ENCODE measurements at regions not wholly inside any gene's neighbourhood (a gene's known extent, or its start where the extent isn't known, plus 50 kb on each side); places are given as distances from the start of the nearest gene placed in this dataset.
A peak's percentile ranks its signal among the peaks of the same experiment; 100 is the strongest.

DNA sequence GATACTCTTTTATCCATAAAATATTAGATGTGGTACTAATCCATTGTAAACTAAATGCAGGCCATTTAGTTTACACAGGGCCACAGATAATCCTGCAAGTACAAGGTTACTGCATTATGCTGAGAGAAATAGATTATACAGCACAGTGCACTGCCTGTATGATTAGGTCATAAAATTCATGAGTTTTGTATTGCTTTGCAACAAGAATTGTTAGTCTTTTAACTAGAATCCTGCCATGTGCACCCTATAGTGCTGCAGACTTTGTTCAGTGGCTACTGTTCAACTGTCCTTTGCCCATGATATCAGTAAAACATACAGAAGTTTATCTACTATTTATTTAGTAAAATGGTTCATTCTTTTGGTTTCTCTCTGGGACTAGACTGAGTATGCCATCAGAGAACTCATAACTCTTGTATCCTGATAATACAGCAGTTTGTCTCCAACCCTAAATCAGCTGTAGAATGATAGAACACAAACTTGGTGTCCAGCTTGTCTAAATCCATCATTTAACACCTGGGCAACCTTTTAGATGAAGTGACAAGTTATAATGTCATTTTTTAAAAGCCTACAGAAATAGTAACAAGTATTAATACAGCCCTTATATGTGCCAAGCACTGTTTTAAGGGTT is 291.2 kb downstream of the TMEM167A start:
- Histone ChIP-seq H3K4me1 (ENCODE audit: control insufficient read depth in 5 of 5, insufficient read depth in 5 of 5, low read length in 5 of 5) (peaks cover 0 to 27% (median 0%) of the 10 kb centered on the region in 5 donors), H3K9ac (ENCODE audit: insufficient read depth in 1 of 2, low read length in 2 of 2) (no peak overlapping the region), H3K36me3 (ENCODE audit: control insufficient read depth in 4 of 4, insufficient read depth in 4 of 4, low read length in 4 of 4) (no peaks in the 10 kb centered on the region), H3K27me3 (ENCODE audit: control insufficient read depth in 3 of 3, insufficient read depth in 3 of 3, low read length in 2 of 3) (no peaks in the 10 kb centered on the region), H3K27ac (ENCODE audit: low read depth in 1 of 2, low read length in 1 of 2) (no peak overlapping the region), H3K9me3 (ENCODE audit: control insufficient read depth in 4 of 4, insufficient read depth in 3 of 4, low read length in 3 of 4) (no peaks in the 10 kb centered on the region), H3K4me3 (no peak overlapping the region)
- ATAC-seq (ENCODE audit: insufficient read depth, low FRiP score) (no peak), DNase-seq (peak in 2 of 3 donors; percentile 72 to 81)
- TF ChIP-seq CTCF (IDR thresholded peaks at IDR 0.05; ENCODE audit: control extremely low read depth, extremely low read depth) = no peak

DNA sequence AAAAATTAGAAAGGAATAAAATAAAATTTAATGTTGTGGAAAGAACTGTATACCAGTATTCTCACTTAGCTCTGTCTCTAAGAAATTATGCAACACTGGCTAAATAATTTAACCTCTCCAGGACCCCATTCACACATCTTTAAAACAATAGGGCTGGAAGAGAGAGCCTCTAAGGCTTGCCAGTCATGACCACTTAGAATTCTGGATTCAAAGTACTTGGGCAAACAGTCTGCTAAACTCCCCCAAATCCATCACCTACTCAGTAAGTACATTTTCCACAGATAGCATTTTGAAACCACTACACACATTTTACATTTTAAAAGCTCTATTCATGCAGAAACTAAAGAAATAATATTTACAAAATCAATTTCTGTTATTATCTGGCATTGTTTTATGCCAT is 291.7 kb downstream of the TMEM167A start:
- no peak for TF ChIP-seq CTCF (IDR thresholded peaks at IDR 0.05; ENCODE audit: control extremely low read depth, extremely low read depth)

DNA sequence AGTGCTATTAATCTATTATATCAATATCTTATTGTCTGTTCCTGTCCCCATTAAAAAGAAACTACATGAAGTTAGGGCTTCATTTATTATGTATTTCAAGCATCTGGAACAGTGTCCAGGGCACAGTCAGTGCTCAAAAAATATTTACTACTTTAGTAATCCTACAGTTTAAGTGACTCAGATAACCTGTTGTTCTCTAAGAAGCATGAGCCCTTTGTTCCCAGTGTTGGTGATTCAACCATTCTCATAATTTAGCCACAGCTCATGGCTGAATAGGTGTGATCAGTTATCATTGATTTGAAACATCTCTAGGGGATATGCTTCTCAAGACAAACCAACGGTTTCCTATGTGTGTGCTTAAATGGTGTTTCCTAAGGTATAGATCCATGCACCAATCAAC is 292.7 kb downstream of the TMEM167A start:
- TF ChIP-seq CTCF (IDR thresholded peaks at IDR 0.05; ENCODE audit: control extremely low read depth, extremely low read depth) = no peak
- Histone ChIP-seq H3K4me3 (no peak overlapping the region), H3K9me3 (ENCODE audit: control insufficient read depth in 4 of 4, insufficient read depth in 3 of 4, low read length in 3 of 4) (no peaks in the 10 kb centered on the region), H3K9ac (ENCODE audit: insufficient read depth in 1 of 2, low read length in 2 of 2) (no peak overlapping the region), H3K27me3 (ENCODE audit: control insufficient read depth in 3 of 3, insufficient read depth in 3 of 3, low read length in 2 of 3) (no peaks in the 10 kb centered on the region), H3K4me1 (ENCODE audit: control insufficient read depth in 5 of 5, insufficient read depth in 5 of 5, low read length in 5 of 5) (peaks cover 0 to 26% (median 0%) of the 10 kb centered on the region in 5 donors), H3K27ac (ENCODE audit: low read depth in 1 of 2, low read length in 1 of 2) (no peak overlapping the region), H3K36me3 (ENCODE audit: control insufficient read depth in 4 of 4, insufficient read depth in 4 of 4, low read length in 4 of 4) (no peaks in the 10 kb centered on the region)
- no peak for ATAC-seq (ENCODE audit: insufficient read depth, low FRiP score)
- DNase-seq = no peak
- 44 to 93% methylated on average over 1 of the region's 1 CpG for WGBS, 2 donors

More for the DNA sequence above, 291.7 kb downstream of the TMEM167A start:
- no peak overlapping the region for H3K27ac ChIP-seq (ENCODE audit: low read depth in 1 of 2, low read length in 1 of 2)
- H3K36me3 ChIP-seq (ENCODE audit: control insufficient read depth in 4 of 4, insufficient read depth in 4 of 4, low read length in 4 of 4) = no peaks in the 10 kb centered on the region
- no peak for ATAC-seq (ENCODE audit: insufficient read depth, low FRiP score)
- peak in 2 of 3 donors; percentile 52 to 56 for DNase-seq
- H3K9me3 ChIP-seq (ENCODE audit: control insufficient read depth in 4 of 4, insufficient read depth in 3 of 4, low read length in 3 of 4) = no peaks in the 10 kb centered on the region
- H3K4me1 ChIP-seq (ENCODE audit: control insufficient read depth in 5 of 5, insufficient read depth in 5 of 5, low read length in 5 of 5) = peaks cover 0 to 26% (median 0%) of the 10 kb centered on the region in 5 donors
- no peaks in the 10 kb centered on the region for H3K27me3 ChIP-seq (ENCODE audit: control insufficient read depth in 3 of 3, insufficient read depth in 3 of 3, low read length in 2 of 3)
- H3K9ac ChIP-seq (ENCODE audit: insufficient read depth in 1 of 2, low read length in 2 of 2) = no peak overlapping the region
- H3K4me3 ChIP-seq = no peak overlapping the region

DNA sequence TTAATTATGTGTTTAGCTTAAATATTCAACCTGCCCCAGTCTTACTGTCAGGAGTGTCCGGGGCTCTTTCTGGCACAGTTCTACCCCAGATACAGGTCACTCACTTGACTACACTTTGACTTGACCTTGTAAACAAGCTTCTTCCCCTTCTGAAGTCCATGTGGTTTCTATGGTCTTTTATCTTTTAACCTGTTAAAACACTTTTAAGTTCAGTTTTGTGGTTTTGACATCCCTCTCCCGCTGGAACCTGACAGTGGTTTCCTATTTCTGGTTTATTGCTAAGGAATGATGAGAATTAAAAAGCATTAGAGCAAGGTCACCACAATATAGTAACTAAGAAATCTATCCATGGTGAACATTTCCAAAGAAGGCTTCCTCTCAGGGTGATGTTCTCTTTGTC is 300.1 kb downstream of the TMEM167A start:
- ATAC-seq (ENCODE audit: insufficient read depth, low FRiP score) = no peak
- H3K4me1 ChIP-seq (ENCODE audit: control insufficient read depth in 5 of 5, insufficient read depth in 5 of 5, low read length in 5 of 5) = no peaks in the 10 kb centered on the region
- no peak overlapping the region for H3K27ac ChIP-seq (ENCODE audit: low read depth in 1 of 2, low read length in 1 of 2)
- no peaks in the 10 kb centered on the region for H3K36me3 ChIP-seq (ENCODE audit: control insufficient read depth in 4 of 4, insufficient read depth in 4 of 4, low read length in 4 of 4)
- TF ChIP-seq CTCF (IDR thresholded peaks at IDR 0.05; ENCODE audit: control extremely low read depth, extremely low read depth) = no peak
- H3K9ac ChIP-seq (ENCODE audit: insufficient read depth in 1 of 2, low read length in 2 of 2) = no peak overlapping the region
- no peak overlapping the region for H3K4me3 ChIP-seq
- H3K27me3 ChIP-seq (ENCODE audit: control insufficient read depth in 3 of 3, insufficient read depth in 3 of 3, low read length in 2 of 3) = no peaks in the 10 kb centered on the region
- whole genome bisulfite sequencing, 2 donors = 21 to 42% methylated on average over 2 of the region's 2 CpGs
- DNase-seq = no peak
- H3K9me3 ChIP-seq (ENCODE audit: control insufficient read depth in 4 of 4, insufficient read depth in 3 of 4, low read length in 3 of 4) = no peaks in the 10 kb centered on the region
